HepG2 (cell line): ENCODE measurements at regions not wholly inside any gene's neighbourhood (a gene's known extent, or its start where the extent isn't known, plus 50 kb on each side); places are given as distances from the start of the nearest gene placed in this dataset.

Source experiments
- ETV6 ChIP-seq: sonication (generic); formaldehyde crosslinking; conservative IDR thresholded peaks from 2 replicates; pipeline ENCODE4 v1.4.0; 2020; ENCODE audit warnings: missing genetic modification reagents
- MAFG ChIP-seq: sonication (generic); formaldehyde crosslinking; IDR thresholded peaks from 2 replicates; pipeline ENCODE4 v1.5.1; 2020; ENCODE audit warnings: mild to moderate bottlenecking, missing genetic modification reagents
- PTBP1 ChIP-seq: fragments of 200-400 bp; formaldehyde crosslinking; IDR thresholded peaks from 2 replicates; pipeline ENCODE4 v1.6.1; 2018; ENCODE audit warnings: low read length, low read depth; ENCODE audit not compliant: poor library complexity, severe bottlenecking
- TBX3 ChIP-seq: fragments of 450-650 bp; IDR thresholded peaks from 2 replicates; pipeline ENCODE4 v1.6.1; 2017; ENCODE audit warnings: antibody characterized with exemption, mild to moderate bottlenecking, inconsistent platforms, borderline replicate concordance
- ZFP36 ChIP-seq: fragments of 150-350 bp; IDR thresholded peaks from 2 replicates; pipeline ENCODE4 v1.6.1; 2018; ENCODE audit warnings: borderline replicate concordance, low read length, low read depth; ENCODE audit not compliant: partially characterized antibody
- ZNF660 ChIP-seq: sonication (generic); formaldehyde crosslinking; IDR thresholded peaks from 2 replicates; pipeline ENCODE4 v1.5.1; 2020; ENCODE audit warnings: mild to moderate bottlenecking, low read depth, missing genetic modification reagents, borderline replicate concordance
- TF ChIP-seq, protein P1 (sequence below): sonication (generic); formaldehyde crosslinking; IDR thresholded peaks from 2 replicates; pipeline ENCODE4 v1.9.0; 2022; ENCODE audit warnings: low read depth, missing genetic modification reagents
- TF ChIP-seq, protein P2 (sequence below): sonication (generic); formaldehyde crosslinking; IDR thresholded peaks from 2 replicates; pipeline ENCODE4 v1.8.1; 2022; ENCODE audit warnings: mild to moderate bottlenecking, missing genetic modification reagents

DNA sequence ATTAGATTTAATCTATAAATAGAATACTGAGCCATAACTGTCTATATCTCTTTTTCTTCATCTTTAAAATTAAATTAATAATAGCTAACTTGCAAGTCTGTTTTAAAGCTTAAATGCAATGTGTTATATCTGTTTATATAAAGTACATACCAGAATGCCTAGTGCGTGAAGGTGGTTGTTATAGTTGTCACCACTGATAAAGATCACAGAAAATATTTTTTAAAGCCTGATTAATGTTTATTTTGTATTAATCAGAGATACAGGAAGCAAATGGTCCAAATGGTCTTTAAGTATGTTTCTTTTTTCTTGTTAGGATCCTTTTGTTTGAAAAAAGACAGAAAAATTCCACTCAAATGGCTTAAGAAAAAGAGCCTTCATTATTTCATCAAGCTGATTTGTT is 560.6 kb downstream of the CPS1 start:
- TF ChIP-seq ETV6 (no peak), MAFG (CRISPR knock-in tag) (no peak), PTBP1 (no peak), TBX3 (no peak), ZNF660 (CRISPR knock-in tag) (no peak), ZFP36 (no peak)
- TF ChIP-seq, protein P1, sequence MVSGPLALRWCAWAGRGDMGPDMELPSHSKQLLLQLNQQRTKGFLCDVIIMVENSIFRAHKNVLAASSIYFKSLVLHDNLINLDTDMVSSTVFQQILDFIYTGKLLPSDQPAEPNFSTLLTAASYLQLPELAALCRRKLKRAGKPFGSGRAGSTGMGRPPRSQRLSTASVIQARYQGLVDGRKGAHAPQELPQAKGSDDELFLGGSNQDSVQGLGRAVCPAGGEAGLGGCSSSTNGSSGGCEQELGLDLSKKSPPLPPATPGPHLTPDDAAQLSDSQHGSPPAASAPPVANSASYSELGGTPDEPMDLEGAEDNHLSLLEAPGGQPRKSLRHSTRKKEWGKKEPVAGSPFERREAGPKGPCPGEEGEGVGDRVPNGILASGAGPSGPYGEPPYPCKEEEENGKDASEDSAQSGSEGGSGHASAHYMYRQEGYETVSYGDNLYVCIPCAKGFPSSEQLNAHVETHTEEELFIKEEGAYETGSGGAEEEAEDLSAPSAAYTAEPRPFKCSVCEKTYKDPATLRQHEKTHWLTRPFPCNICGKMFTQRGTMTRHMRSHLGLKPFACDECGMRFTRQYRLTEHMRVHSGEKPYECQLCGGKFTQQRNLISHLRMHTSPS (CRISPR knock-in tag): no peak
- TF ChIP-seq, protein P2, sequence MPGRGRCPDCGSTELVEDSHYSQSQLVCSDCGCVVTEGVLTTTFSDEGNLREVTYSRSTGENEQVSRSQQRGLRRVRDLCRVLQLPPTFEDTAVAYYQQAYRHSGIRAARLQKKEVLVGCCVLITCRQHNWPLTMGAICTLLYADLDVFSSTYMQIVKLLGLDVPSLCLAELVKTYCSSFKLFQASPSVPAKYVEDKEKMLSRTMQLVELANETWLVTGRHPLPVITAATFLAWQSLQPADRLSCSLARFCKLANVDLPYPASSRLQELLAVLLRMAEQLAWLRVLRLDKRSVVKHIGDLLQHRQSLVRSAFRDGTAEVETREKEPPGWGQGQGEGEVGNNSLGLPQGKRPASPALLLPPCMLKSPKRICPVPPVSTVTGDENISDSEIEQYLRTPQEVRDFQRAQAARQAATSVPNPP (CRISPR knock-in tag): no peak
